22Rv1 (cell line): ENCODE measurements at regions not wholly inside any gene's neighbourhood (a gene's known extent, or its start where the extent isn't known, plus 50 kb on each side); places are given as distances from the start of the nearest gene placed in this dataset.

Source experiments
- CTCF ChIP-seq: fragments of 450-650 bp; IDR thresholded peaks from 2 replicates; pipeline ENCODE4 v1.5.1; 2017; ENCODE audit warnings: mild to moderate bottlenecking
- ZFX ChIP-seq: fragments of 450-650 bp; IDR thresholded peaks from 2 replicates; pipeline ENCODE4 v1.6.1; 2017; ENCODE audit warnings: antibody characterized with exemption, borderline replicate concordance

GRCh38 chr6:81966968-81967367 lies 214.5 kb upstream of the TENT5A start:
- TF ChIP-seq CTCF (no peak), ZFX (no peak)
